ENCODE measurements at regions not wholly inside any gene's neighbourhood (a gene's known extent, or its start where the extent isn't known, plus 50 kb on each side); places are given as distances from the start of the nearest gene placed in this dataset.

- H3K36me3 ChIP-seq, result no peaks in the 10 kb centered on the region
- H3F3A ChIP-seq (ENCODE audit: low read depth), result no peaks in the 10 kb centered on the region
- H3K4me2 ChIP-seq, result no peak overlapping the region
- H3K9me3 Mint-ChIP-seq, result no peaks in the 10 kb centered on the region
- peaks cover 21% of the 10 kb centered on the region for H3K4me1 Mint-ChIP-seq
- no peaks in the 10 kb centered on the region for H3K36me3 Mint-ChIP-seq
- H3K9ac ChIP-seq, result no peak overlapping the region
- no peaks in the 10 kb centered on the region for H3K9me3 ChIP-seq (ENCODE audit: low read depth)
- H3K4me1 ChIP-seq, result peaks cover 3% of the 10 kb centered on the region
- no peak overlapping the region for H3K27ac ChIP-seq
- TF ChIP-seq CTCF (IDR thresholded peaks at IDR 0.05) (no peak), EZH2 (IDR thresholded peaks at IDR 0.05) (no peak), EZH2phosphoT487 (IDR thresholded peaks at IDR 0.05) (no peak)
- no peak overlapping the region for H2AFZ ChIP-seq (replicated peaks)
- H3K27me3 Mint-ChIP-seq (ENCODE audit: insufficient read depth, low read depth), result peaks cover 16% of the 10 kb centered on the region
- no peak overlapping the region for H3K27ac Mint-ChIP-seq
- no peak overlapping the region for H3K4me3 Mint-ChIP-seq
- H3K79me2 ChIP-seq (ENCODE audit: low read depth), result no peaks in the 10 kb centered on the region
- DNase-seq (ENCODE audit: low spot score), result no peak
- no peaks in the 10 kb centered on the region for H3K27me3 ChIP-seq
- H4K20me1 ChIP-seq (ENCODE audit: low read depth), result no peaks in the 10 kb centered on the region
- H3K4me3 ChIP-seq, result no peak overlapping the region
These were observed 525.1 kb downstream of the CDH26 start for GRCh38 chr20:60483371-60483770.

GRCh38 chr20:60484316-60484715 lies 526.1 kb downstream of the CDH26 start:
- no peak for DNase-seq (ENCODE audit: low spot score)
- no peaks in the 10 kb centered on the region for H3K9me3 Mint-ChIP-seq

GRCh38 chr20:60485012-60485760 lies 527.0 kb downstream of the CDH26 start:
- Histone ChIP-seq H2AFZ (replicated peaks) (no peak overlapping the region), H3F3A (ENCODE audit: low read depth) (no peaks in the 10 kb centered on the region), H3K4me3 (no peak overlapping the region), H3K9me3 (ENCODE audit: low read depth) (no peaks in the 10 kb centered on the region), H3K27ac (no peak overlapping the region), H3K9ac (no peak overlapping the region), H3K36me3 (no peaks in the 10 kb centered on the region), H4K20me1 (ENCODE audit: low read depth) (no peaks in the 10 kb centered on the region), H3K79me2 (ENCODE audit: low read depth) (no peaks in the 10 kb centered on the region), H3K27me3 (no peaks in the 10 kb centered on the region), H3K4me2 (no peak overlapping the region), H3K4me1 (peaks cover 3% of the 10 kb centered on the region)
- Mint-ChIP-seq H3K4me3 (no peak overlapping the region), H3K9me3 (no peaks in the 10 kb centered on the region), H3K27me3 (ENCODE audit: insufficient read depth, low read depth) (peaks cover 19% of the 10 kb centered on the region), H3K36me3 (no peaks in the 10 kb centered on the region), H3K27ac (no peak overlapping the region), H3K4me1 (peaks cover 25% of the 10 kb centered on the region)
- TF ChIP-seq CTCF (IDR thresholded peaks at IDR 0.05) (no peak), EZH2phosphoT487 (IDR thresholded peaks at IDR 0.05) (no peak), EZH2 (IDR thresholded peaks at IDR 0.05) (no peak)
- DNase-seq (ENCODE audit: low spot score), result no peak

More at GRCh38 chr20:60484316-60484715, 526.1 kb downstream of the CDH26 start:
- TF ChIP-seq EZH2phosphoT487 (IDR thresholded peaks at IDR 0.05) (no peak), EZH2 (IDR thresholded peaks at IDR 0.05) (no peak), CTCF (IDR thresholded peaks at IDR 0.05) (no peak)
- Mint-ChIP-seq H3K4me1 (peaks cover 21% of the 10 kb centered on the region), H3K27ac (no peak overlapping the region), H3K4me3 (no peak overlapping the region), H3K27me3 (ENCODE audit: insufficient read depth, low read depth) (peaks cover 16% of the 10 kb centered on the region), H3K36me3 (no peaks in the 10 kb centered on the region)
- H2AFZ ChIP-seq (replicated peaks), result no peak overlapping the region
- no peaks in the 10 kb centered on the region for H3K36me3 ChIP-seq
- no peak overlapping the region for H3K9ac ChIP-seq
- H3K4me2 ChIP-seq, result no peak overlapping the region
- no peaks in the 10 kb centered on the region for H3K9me3 ChIP-seq (ENCODE audit: low read depth)
- no peaks in the 10 kb centered on the region for H3K79me2 ChIP-seq (ENCODE audit: low read depth)
- H4K20me1 ChIP-seq (ENCODE audit: low read depth), result no peaks in the 10 kb centered on the region
- no peaks in the 10 kb centered on the region for H3K27me3 ChIP-seq
- H3K4me1 ChIP-seq, result peaks cover 3% of the 10 kb centered on the region
- no peaks in the 10 kb centered on the region for H3F3A ChIP-seq (ENCODE audit: low read depth)
- no peak overlapping the region for H3K4me3 ChIP-seq
- no peak overlapping the region for H3K27ac ChIP-seq
